ENCODE measurements at regions not wholly inside any gene's neighbourhood (a gene's known extent, or its start where the extent isn't known, plus 50 kb on each side); places are given as distances from the start of the nearest gene placed in this dataset.

- no peak overlapping the region for H3K4me3 ChIP-seq (ENCODE audit: low read depth in 1 of 2, low read length in 2 of 2)
- no peak for ATAC-seq (ENCODE audit: insufficient read depth, low read depth)
- no peaks in the 10 kb centered on the region for H3K79me2 ChIP-seq (ENCODE audit: insufficient read depth, low read length)
- H3K9ac ChIP-seq (ENCODE audit: low read depth, low read length), result no peak overlapping the region
- peaks cover 28% of the 10 kb centered on the region for H3K4me1 ChIP-seq (ENCODE audit: insufficient read depth, low read length)
- no peak overlapping the region for H3K4me2 ChIP-seq (ENCODE audit: insufficient read depth, low read length)
- DNase-seq, result no peak
- no peaks in the 10 kb centered on the region for H3K27me3 ChIP-seq (ENCODE audit: insufficient read depth, low read length, poor library complexity)
- no peaks in the 10 kb centered on the region for H3K9me3 ChIP-seq (ENCODE audit: insufficient read depth, low read length, severe bottlenecking)
- no peaks in the 10 kb centered on the region for H4K20me1 ChIP-seq (ENCODE audit: insufficient read depth, low read length)
- no peak overlapping the region for H3K27ac ChIP-seq (ENCODE audit: low read length)
- no peaks in the 10 kb centered on the region for H3K36me3 ChIP-seq (ENCODE audit: insufficient read depth, low read length)
- no peak overlapping the region for H2AFZ ChIP-seq (ENCODE audit: low read depth, low read length)
- no peak for TF ChIP-seq EZH2 (IDR thresholded peaks at IDR 0.05; ENCODE audit: borderline replicate concordance, low read depth, low read length, severe bottlenecking)
- no peak for TF ChIP-seq CTCF (IDR thresholded peaks at IDR 0.05; ENCODE audit: borderline replicate concordance, extremely low read depth, low read length, poor library complexity, severe bottlenecking)
These were observed 278.7 kb upstream of the KLF6 start for GRCh38 chr10:4063717-4064116.

GRCh38 chr10:4062751-4063150, 277.7 kb upstream of the KLF6 start:
- peaks cover 34% of the 10 kb centered on the region for H3K4me1 ChIP-seq (ENCODE audit: insufficient read depth, low read length)
- no peak overlapping the region for H3K27ac ChIP-seq (ENCODE audit: low read length)
- H3K4me2 ChIP-seq (ENCODE audit: insufficient read depth, low read length), result no peak overlapping the region
- H3K9me3 ChIP-seq (ENCODE audit: insufficient read depth, low read length, severe bottlenecking), result no peaks in the 10 kb centered on the region
- no peak for DNase-seq
- H3K36me3 ChIP-seq (ENCODE audit: insufficient read depth, low read length), result no peaks in the 10 kb centered on the region
- ATAC-seq (ENCODE audit: insufficient read depth, low read depth), result no peak
- H3K9ac ChIP-seq (ENCODE audit: low read depth, low read length), result no peak overlapping the region
- no peak overlapping the region for H2AFZ ChIP-seq (ENCODE audit: low read depth, low read length)
- H3K79me2 ChIP-seq (ENCODE audit: insufficient read depth, low read length), result no peaks in the 10 kb centered on the region
- TF ChIP-seq CTCF (IDR thresholded peaks at IDR 0.05; ENCODE audit: borderline replicate concordance, extremely low read depth, low read length, poor library complexity, severe bottlenecking) (no peak), EZH2 (IDR thresholded peaks at IDR 0.05; ENCODE audit: borderline replicate concordance, low read depth, low read length, severe bottlenecking) (no peak)
- no peak overlapping the region for H3K4me3 ChIP-seq (ENCODE audit: low read depth in 1 of 2, low read length in 2 of 2)
- H3K27me3 ChIP-seq (ENCODE audit: insufficient read depth, low read length, poor library complexity), result no peaks in the 10 kb centered on the region
- no peaks in the 10 kb centered on the region for H4K20me1 ChIP-seq (ENCODE audit: insufficient read depth, low read length)

GRCh38 chr10:4062072-4062471, 277.1 kb upstream of the KLF6 start:
- no peak overlapping the region for H3K27ac ChIP-seq (ENCODE audit: low read length)

More at GRCh38 chr10:4062072-4062471, 277.1 kb upstream of the KLF6 start:
- Histone ChIP-seq H3K27me3 (ENCODE audit: insufficient read depth, low read length, poor library complexity) (no peaks in the 10 kb centered on the region), H3K9me3 (ENCODE audit: insufficient read depth, low read length, severe bottlenecking) (no peaks in the 10 kb centered on the region), H3K4me1 (ENCODE audit: insufficient read depth, low read length) (peaks cover 34% of the 10 kb centered on the region), H3K4me2 (ENCODE audit: insufficient read depth, low read length) (no peak overlapping the region), H4K20me1 (ENCODE audit: insufficient read depth, low read length) (no peaks in the 10 kb centered on the region), H3K36me3 (ENCODE audit: insufficient read depth, low read length) (no peaks in the 10 kb centered on the region), H3K4me3 (ENCODE audit: low read depth in 1 of 2, low read length in 2 of 2) (no peak overlapping the region), H3K9ac (ENCODE audit: low read depth, low read length) (no peak overlapping the region), H2AFZ (ENCODE audit: low read depth, low read length) (no peak overlapping the region), H3K79me2 (ENCODE audit: insufficient read depth, low read length) (no peaks in the 10 kb centered on the region)
- TF ChIP-seq EZH2 (IDR thresholded peaks at IDR 0.05; ENCODE audit: borderline replicate concordance, low read depth, low read length, severe bottlenecking) (no peak), CTCF (IDR thresholded peaks at IDR 0.05; ENCODE audit: borderline replicate concordance, extremely low read depth, low read length, poor library complexity, severe bottlenecking) (no peak)
- ATAC-seq (ENCODE audit: insufficient read depth, low read depth), result no peak
- DNase-seq, result no peak

Measured in DND-41 (cell line).